ENCODE measurements at regions not wholly inside any gene's neighbourhood (a gene's known extent, or its start where the extent isn't known, plus 50 kb on each side); places are given as distances from the start of the nearest gene placed in this dataset.
A peak's percentile ranks its signal among the peaks of the same experiment; 100 is the strongest.

DNA sequence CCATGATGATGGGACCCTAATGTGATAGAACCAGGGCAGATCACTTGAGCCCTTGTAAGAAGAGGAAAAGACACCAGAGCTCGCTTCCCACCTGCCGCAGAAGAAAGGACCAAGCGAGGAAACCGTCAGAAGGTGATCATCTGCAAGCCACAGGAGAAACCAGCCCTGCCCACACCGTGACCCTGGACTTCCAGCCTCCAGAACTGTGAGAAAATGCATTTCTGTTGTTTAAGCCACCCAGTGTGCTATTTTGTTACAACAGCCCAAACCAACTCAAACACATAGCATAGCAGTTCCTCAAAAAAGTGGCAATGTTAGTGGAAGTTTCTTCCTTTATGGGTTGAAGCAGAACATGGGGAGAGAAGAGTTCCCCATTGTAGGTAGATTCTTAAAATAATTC, 107.9 kb upstream of the BCL2L14 start:
- no peaks in the 10 kb centered on the region for H3K27me3 ChIP-seq
- intact Hi-C loops (cut with DNase I; ENCODE audit: low total_unique reads): no loop called here
- no peaks in the 10 kb centered on the region for H3K4me1 ChIP-seq
- H3K9me3 ChIP-seq: no peaks in the 10 kb centered on the region
- no peak overlapping the region for H3K27ac ChIP-seq
- H3K4me3 ChIP-seq: no peak overlapping the region
- no peak for DNase-seq (ENCODE audit: low spot score in 2 of 2)
- TF ChIP-seq, protein P1, sequence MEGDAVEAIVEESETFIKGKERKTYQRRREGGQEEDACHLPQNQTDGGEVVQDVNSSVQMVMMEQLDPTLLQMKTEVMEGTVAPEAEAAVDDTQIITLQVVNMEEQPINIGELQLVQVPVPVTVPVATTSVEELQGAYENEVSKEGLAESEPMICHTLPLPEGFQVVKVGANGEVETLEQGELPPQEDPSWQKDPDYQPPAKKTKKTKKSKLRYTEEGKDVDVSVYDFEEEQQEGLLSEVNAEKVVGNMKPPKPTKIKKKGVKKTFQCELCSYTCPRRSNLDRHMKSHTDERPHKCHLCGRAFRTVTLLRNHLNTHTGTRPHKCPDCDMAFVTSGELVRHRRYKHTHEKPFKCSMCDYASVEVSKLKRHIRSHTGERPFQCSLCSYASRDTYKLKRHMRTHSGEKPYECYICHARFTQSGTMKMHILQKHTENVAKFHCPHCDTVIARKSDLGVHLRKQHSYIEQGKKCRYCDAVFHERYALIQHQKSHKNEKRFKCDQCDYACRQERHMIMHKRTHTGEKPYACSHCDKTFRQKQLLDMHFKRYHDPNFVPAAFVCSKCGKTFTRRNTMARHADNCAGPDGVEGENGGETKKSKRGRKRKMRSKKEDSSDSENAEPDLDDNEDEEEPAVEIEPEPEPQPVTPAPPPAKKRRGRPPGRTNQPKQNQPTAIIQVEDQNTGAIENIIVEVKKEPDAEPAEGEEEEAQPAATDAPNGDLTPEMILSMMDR (IDR thresholded peaks at IDR 0.05): no peak
- TF ChIP-seq POLR2AphosphoS5 (IDR thresholded peaks at IDR 0.05): no peak
- TF ChIP-seq POLR2A (IDR thresholded peaks at IDR 0.05): no peak
- H3K36me3 ChIP-seq: no peaks in the 10 kb centered on the region

DNA sequence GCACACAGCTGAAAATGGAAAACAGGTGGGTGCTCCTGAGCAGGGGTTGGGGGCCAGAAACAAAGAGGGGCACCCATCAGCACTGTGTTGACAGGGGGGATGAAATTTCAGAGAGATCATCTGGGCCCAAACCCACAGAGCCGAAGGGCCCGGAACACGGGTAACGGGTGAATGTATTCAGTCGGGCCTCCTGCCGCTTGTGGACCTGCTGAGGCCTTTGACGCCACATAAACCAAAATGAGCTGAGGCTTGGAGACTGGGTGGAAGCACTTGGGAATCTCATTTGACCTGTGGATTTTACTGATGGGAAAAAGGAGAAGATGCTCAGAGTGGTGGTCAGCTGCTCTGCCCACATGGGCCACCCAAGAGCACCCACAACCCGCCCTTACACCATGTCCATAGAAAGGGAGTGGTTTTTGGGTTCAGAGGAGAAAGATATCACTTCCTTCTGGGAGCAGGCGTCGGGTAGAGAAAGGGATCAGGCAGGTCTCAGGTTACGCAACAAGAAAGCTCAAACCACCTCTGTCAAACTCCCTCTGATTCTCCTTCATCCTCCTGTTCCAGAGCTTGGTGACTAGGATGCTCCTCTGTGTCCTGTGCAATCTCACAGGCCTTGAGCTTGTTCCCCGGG, 106.8 kb upstream of the BCL2L14 start:
- Histone ChIP-seq H3K4me3 (no peak overlapping the region), H3K27ac (no peak overlapping the region), H3K36me3 (no peaks in the 10 kb centered on the region), H3K9me3 (no peaks in the 10 kb centered on the region), H3K4me1 (peaks cover 0 to 4% of the 10 kb centered on the region in 2 donors), H3K27me3 (no peaks in the 10 kb centered on the region)
- DNase-seq (ENCODE audit: low spot score in 2 of 2): no peak
- intact Hi-C loops (cut with DNase I; ENCODE audit: low total_unique reads): no loop called here
- no peak for TF ChIP-seq POLR2A (IDR thresholded peaks at IDR 0.05)
- TF ChIP-seq, protein P1 (IDR thresholded peaks at IDR 0.05): no peak
- TF ChIP-seq POLR2AphosphoS5 (IDR thresholded peaks at IDR 0.05): no peak

DNA sequence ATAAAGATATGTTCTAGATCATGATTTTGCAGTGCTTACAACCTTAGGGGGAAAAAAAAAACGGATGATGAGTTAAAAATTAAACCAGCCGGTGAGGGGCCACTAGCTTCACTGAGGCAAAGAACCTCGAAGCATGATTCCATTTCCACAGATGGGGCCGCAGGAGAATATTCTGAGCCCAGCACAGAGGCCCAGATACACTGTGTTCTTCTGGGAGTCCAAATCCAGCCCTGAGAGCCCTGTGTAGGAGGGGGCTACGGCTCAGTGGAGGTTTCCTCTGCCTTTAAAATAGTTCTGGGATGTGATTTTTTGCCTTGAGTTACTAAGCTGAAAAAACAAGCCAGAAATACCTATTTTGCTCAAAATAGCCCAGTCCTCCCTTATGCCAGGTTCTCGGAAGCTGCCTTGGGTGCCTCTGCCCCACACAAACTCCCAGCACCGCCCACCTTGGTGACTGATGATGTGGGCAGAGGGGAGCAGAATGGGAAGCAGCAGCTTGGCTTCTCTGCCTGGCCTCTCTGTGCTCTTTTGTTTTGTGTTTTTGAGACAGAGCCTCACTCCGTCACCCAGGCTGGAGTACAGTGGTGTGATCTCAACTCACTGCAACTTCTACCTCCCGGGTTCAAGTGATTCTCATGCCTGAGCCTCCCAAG, 105.4 kb upstream of the BCL2L14 start:
- DNase-seq (ENCODE audit: low spot score in 2 of 2): no peak
- no peaks in the 10 kb centered on the region for H3K36me3 ChIP-seq
- H3K27ac ChIP-seq: no peak overlapping the region
- intact Hi-C loops (cut with DNase I; ENCODE audit: low total_unique reads): no loop called here
- no peak overlapping the region for H3K4me3 ChIP-seq
- H3K4me1 ChIP-seq: peaks cover 0 to 4% of the 10 kb centered on the region in 2 donors
- TF ChIP-seq, protein P1 (IDR thresholded peaks at IDR 0.05): no peak
- TF ChIP-seq POLR2AphosphoS5 (IDR thresholded peaks at IDR 0.05) (no peak), POLR2A (IDR thresholded peaks at IDR 0.05) (no peak)
- no peaks in the 10 kb centered on the region for H3K27me3 ChIP-seq
- no peaks in the 10 kb centered on the region for H3K9me3 ChIP-seq

DNA sequence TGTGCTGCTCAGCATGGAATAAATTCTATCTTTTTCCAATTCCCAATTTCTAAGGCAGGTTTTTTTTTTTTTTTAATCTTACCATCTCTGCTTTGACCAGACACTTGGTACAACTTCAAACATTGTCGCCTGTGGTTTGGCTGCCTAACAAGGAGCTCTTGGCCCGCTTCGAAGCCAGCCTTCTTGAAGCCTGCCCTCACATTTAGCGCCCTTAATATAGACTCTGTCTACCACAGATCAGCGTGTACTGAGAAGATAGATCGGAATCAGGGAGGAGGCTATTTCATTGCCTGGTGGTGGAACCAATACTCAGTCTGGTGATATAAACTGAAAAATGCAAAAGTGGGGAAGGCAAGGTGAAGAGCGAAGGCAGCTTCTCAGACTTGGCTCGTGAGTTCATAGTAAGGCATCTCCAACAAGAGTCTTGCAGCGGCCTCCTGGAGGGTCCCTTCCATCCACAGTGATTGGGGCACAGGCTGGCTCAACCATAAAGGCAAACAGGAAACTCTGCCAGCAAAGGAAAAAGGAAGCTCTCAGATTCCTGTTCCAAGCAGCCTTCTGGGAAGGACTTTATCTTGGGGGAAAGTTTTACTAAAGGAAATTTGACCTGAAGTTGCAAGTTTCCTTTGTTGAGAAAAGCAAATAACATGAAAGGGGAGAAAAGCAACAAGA, 103.2 kb upstream of the BCL2L14 start:
- DNase-seq (ENCODE audit: low spot score in 2 of 2): peak; percentile 53 to 62
- no peaks in the 10 kb centered on the region for H3K36me3 ChIP-seq
- no peaks in the 10 kb centered on the region for H3K9me3 ChIP-seq
- H3K4me1 ChIP-seq: peaks cover 0 to 4% of the 10 kb centered on the region in 2 donors
- intact Hi-C loops (cut with DNase I; ENCODE audit: low total_unique reads): no loop called here
- H3K4me3 ChIP-seq: no peak overlapping the region
- H3K27me3 ChIP-seq: no peaks in the 10 kb centered on the region
- peak overlapping the region in 1 of 2 donors; percentile 48 for H3K27ac ChIP-seq
- TF ChIP-seq, protein P1 (IDR thresholded peaks at IDR 0.05): no peak
- no peak for TF ChIP-seq POLR2AphosphoS5 (IDR thresholded peaks at IDR 0.05)
- TF ChIP-seq POLR2A (IDR thresholded peaks at IDR 0.05): no peak

DNA sequence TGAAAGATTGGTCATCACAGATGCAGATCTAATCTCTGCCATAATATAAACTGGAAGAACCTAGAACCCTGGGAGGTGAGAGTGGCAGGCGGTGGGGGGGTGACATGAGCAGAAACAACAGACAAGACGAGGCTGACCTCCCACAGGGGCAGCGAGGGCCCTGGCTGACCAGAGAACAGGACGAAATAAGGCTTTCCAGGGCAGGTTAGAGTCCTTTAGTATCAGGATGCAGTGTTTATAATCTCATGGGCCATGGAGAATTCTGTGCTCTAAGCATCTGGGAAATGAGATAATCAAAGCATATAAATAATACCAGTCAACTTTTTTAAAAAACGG, 102.7 kb upstream of the BCL2L14 start:
- DNase-seq (ENCODE audit: low spot score in 2 of 2): no peak
- peaks cover 0 to 4% of the 10 kb centered on the region in 2 donors for H3K4me1 ChIP-seq
- H3K36me3 ChIP-seq: no peaks in the 10 kb centered on the region
- intact Hi-C loops (cut with DNase I; ENCODE audit: low total_unique reads): no loop called here
- no peak for TF ChIP-seq POLR2A (IDR thresholded peaks at IDR 0.05)
- no peak for TF ChIP-seq POLR2AphosphoS5 (IDR thresholded peaks at IDR 0.05)
- TF ChIP-seq, protein P1 (IDR thresholded peaks at IDR 0.05): no peak
- H3K27me3 ChIP-seq: no peaks in the 10 kb centered on the region
- H3K4me3 ChIP-seq: no peak overlapping the region
- H3K27ac ChIP-seq: peak overlapping the region in 1 of 2 donors; percentile 48
- no peaks in the 10 kb centered on the region for H3K9me3 ChIP-seq
